HFFc6 (cell line): ENCODE measurements at regions not wholly inside any gene's neighbourhood (a gene's known extent, or its start where the extent isn't known, plus 50 kb on each side); places are given as distances from the start of the nearest gene placed in this dataset.

Experiments used
- DNase-seq: peaks from one replicate; pipeline ENCODE4 v3.0.0-alpha.2; 2018
- H3K27ac Mint-ChIP-seq: 2 replicates; pipeline ENCODE4 v1.8.0; 2020; ENCODE audit warnings: mild to moderate bottlenecking, mixed read lengths
- H3K27me3 Mint-ChIP-seq: 2 replicates; pipeline ENCODE4 v1.8.0; 2021; ENCODE audit warnings: mild to moderate bottlenecking, moderate library complexity, mixed read lengths; ENCODE audit not compliant: insufficient read depth
- H3K36me3 Mint-ChIP-seq: 2 replicates; pipeline ENCODE4 v1.8.0; 2021; ENCODE audit warnings: low read depth, mixed read lengths
- H3K4me1 Mint-ChIP-seq: 2 replicates; pipeline ENCODE4 v1.8.0; 2020; ENCODE audit warnings: low read depth, mixed read lengths
- H3K4me3 Mint-ChIP-seq: 2 replicates; pipeline ENCODE4 v1.8.0; 2020; ENCODE audit warnings: mild to moderate bottlenecking, moderate library complexity, mixed read lengths
- H3K9me3 Mint-ChIP-seq: 2 replicates; pipeline ENCODE4 v1.8.0; 2020; ENCODE audit warnings: mild to moderate bottlenecking, mixed read lengths
- TF ChIP-seq, protein P1 (sequence below): fragments of 200-600 bp; sonication (generic); IDR thresholded peaks from 2 replicates; pipeline ENCODE4 v1.5.0; 2021; ENCODE audit warnings: antibody characterized with exemption, mild to moderate bottlenecking

- DNase-seq = no peak
- H3K27ac Mint-ChIP-seq = no peak overlapping the region
- H3K4me1 Mint-ChIP-seq = no peaks in the 10 kb centered on the region
- no peaks in the 10 kb centered on the region for H3K27me3 Mint-ChIP-seq
- no peaks in the 10 kb centered on the region; the same call in 1 of the 2 replicates for H3K36me3 Mint-ChIP-seq
- no peak overlapping the region for H3K4me3 Mint-ChIP-seq
- peaks cover 28% of the 10 kb centered on the region for H3K9me3 Mint-ChIP-seq
- TF ChIP-seq, protein P1, sequence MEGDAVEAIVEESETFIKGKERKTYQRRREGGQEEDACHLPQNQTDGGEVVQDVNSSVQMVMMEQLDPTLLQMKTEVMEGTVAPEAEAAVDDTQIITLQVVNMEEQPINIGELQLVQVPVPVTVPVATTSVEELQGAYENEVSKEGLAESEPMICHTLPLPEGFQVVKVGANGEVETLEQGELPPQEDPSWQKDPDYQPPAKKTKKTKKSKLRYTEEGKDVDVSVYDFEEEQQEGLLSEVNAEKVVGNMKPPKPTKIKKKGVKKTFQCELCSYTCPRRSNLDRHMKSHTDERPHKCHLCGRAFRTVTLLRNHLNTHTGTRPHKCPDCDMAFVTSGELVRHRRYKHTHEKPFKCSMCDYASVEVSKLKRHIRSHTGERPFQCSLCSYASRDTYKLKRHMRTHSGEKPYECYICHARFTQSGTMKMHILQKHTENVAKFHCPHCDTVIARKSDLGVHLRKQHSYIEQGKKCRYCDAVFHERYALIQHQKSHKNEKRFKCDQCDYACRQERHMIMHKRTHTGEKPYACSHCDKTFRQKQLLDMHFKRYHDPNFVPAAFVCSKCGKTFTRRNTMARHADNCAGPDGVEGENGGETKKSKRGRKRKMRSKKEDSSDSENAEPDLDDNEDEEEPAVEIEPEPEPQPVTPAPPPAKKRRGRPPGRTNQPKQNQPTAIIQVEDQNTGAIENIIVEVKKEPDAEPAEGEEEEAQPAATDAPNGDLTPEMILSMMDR = no peak
These were observed 1556.2 kb downstream of the SLITRK5 start for GRCh38 chr13:89227356-89227755.

DNA sequence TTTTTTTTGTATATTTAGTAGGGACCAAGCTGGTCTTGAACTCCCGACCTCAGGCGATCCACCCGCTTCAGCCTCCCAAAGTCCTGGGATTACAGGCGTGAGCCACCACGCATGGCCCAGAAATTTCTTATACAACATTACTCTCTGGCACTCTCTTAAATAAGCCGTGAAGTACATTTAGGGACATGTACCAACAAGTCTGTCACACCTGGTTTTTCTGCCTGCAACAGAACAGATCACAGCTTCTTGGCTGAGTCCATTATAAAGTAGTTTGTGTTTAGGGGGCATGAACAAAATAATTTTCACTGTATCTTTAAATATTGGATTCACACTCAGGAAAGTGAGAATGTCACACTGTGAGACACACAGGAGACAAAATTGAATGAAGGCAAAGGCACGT, 1567.3 kb downstream of the SLITRK5 start:
- no peak overlapping the region for H3K4me3 Mint-ChIP-seq
- TF ChIP-seq, protein P1 = no peak
- no peak overlapping the region for H3K27ac Mint-ChIP-seq
- no peaks in the 10 kb centered on the region for H3K36me3 Mint-ChIP-seq
- no peaks in the 10 kb centered on the region for H3K4me1 Mint-ChIP-seq
- H3K9me3 Mint-ChIP-seq = peaks cover 29% of the 10 kb centered on the region
- H3K27me3 Mint-ChIP-seq = no peaks in the 10 kb centered on the region
- DNase-seq = no peak

GRCh38 chr13:89239361-89240127, 1568.4 kb downstream of the SLITRK5 start:
- DNase-seq = no peak
- H3K4me3 Mint-ChIP-seq = no peak overlapping the region
- no peaks in the 10 kb centered on the region for H3K4me1 Mint-ChIP-seq
- TF ChIP-seq, protein P1 = no peak
- H3K9me3 Mint-ChIP-seq = peaks cover 33% of the 10 kb centered on the region
- H3K36me3 Mint-ChIP-seq = no peaks in the 10 kb centered on the region
- no peak overlapping the region for H3K27ac Mint-ChIP-seq
- H3K27me3 Mint-ChIP-seq = no peaks in the 10 kb centered on the region

DNA sequence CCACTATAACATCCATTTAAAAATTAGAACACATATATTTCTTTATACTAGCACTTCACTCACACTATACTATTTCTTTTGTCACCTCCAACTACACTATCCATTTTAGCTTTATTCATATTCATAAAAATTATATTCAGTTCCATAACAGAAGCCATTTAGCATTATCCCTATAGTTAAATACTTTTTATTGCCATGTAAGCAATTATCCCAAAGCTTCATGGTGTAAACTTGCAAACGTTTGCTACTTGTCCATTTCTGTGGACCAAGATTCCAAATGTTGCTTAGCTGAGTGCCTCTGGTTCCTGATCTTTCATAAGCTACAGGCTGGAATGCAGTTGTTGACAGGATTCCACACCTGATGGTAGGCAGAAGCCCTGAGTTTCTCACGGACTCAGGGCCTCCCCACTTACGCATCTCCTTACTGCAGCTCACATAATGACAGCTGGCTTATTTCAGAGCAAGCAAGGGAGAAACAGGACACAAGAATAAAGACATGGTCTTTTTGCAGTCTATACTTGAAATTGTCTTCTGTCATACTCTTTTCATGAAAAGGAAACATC, 1584.8 kb downstream of the SLITRK5 start:
- H3K4me1 Mint-ChIP-seq = no peaks in the 10 kb centered on the region
- no peak overlapping the region for H3K27ac Mint-ChIP-seq
- H3K36me3 Mint-ChIP-seq = no peaks in the 10 kb centered on the region
- no peak overlapping the region for H3K4me3 Mint-ChIP-seq
- no peak for DNase-seq
- TF ChIP-seq, protein P1 = no peak
- H3K9me3 Mint-ChIP-seq = peaks cover 24% of the 10 kb centered on the region
- H3K27me3 Mint-ChIP-seq = no peaks in the 10 kb centered on the region

GRCh38 chr13:89267734-89268133, 1596.6 kb downstream of the SLITRK5 start:
- H3K9me3 Mint-ChIP-seq = peaks cover 14% of the 10 kb centered on the region
- no peaks in the 10 kb centered on the region for H3K4me1 Mint-ChIP-seq
- DNase-seq = no peak
- no peaks in the 10 kb centered on the region for H3K27me3 Mint-ChIP-seq
- TF ChIP-seq, protein P1 = no peak
- H3K4me3 Mint-ChIP-seq = no peak overlapping the region
- no peak overlapping the region for H3K27ac Mint-ChIP-seq
- H3K36me3 Mint-ChIP-seq = no peaks in the 10 kb centered on the region
